Omental fat pad (tissue), 3 donors: ENCODE measurements at regions not wholly inside any gene's neighbourhood (a gene's known extent, or its start where the extent isn't known, plus 50 kb on each side); places are given as distances from the start of the nearest gene placed in this dataset.

Source experiments
- ATAC-seq: fragments of 150-250 bp; one replicate; pipeline ENCODE4 v1.9.1; 2016; ENCODE audit warnings: mild to moderate bottlenecking, moderate library complexity; ENCODE audit not compliant: low FRiP score
- DNase-seq: peaks from one replicate; pipeline ENCODE4 v3.0.0-alpha.2; 2019; ENCODE audit warnings: low spot score
- TF ChIP-seq, protein P1 (sequence below), 3 donors: fragments of 450-650 bp; IDR thresholded peaks; one replicate each; pipeline ENCODE4 v1.5.1; 2016 to 2017; ENCODE audit warnings: antibody characterized with exemption in 3 of 3, mild to moderate bottlenecking in 3 of 3, moderate library complexity in 2 of 3

GRCh38 chr7:10727636-10728035 lies 246.0 kb upstream of the PHF14 start:
- TF ChIP-seq, protein P1, sequence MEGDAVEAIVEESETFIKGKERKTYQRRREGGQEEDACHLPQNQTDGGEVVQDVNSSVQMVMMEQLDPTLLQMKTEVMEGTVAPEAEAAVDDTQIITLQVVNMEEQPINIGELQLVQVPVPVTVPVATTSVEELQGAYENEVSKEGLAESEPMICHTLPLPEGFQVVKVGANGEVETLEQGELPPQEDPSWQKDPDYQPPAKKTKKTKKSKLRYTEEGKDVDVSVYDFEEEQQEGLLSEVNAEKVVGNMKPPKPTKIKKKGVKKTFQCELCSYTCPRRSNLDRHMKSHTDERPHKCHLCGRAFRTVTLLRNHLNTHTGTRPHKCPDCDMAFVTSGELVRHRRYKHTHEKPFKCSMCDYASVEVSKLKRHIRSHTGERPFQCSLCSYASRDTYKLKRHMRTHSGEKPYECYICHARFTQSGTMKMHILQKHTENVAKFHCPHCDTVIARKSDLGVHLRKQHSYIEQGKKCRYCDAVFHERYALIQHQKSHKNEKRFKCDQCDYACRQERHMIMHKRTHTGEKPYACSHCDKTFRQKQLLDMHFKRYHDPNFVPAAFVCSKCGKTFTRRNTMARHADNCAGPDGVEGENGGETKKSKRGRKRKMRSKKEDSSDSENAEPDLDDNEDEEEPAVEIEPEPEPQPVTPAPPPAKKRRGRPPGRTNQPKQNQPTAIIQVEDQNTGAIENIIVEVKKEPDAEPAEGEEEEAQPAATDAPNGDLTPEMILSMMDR (IDR thresholded peaks at IDR 0.05), result no peak
- ATAC-seq (no peak), DNase-seq (no peak)

DNA sequence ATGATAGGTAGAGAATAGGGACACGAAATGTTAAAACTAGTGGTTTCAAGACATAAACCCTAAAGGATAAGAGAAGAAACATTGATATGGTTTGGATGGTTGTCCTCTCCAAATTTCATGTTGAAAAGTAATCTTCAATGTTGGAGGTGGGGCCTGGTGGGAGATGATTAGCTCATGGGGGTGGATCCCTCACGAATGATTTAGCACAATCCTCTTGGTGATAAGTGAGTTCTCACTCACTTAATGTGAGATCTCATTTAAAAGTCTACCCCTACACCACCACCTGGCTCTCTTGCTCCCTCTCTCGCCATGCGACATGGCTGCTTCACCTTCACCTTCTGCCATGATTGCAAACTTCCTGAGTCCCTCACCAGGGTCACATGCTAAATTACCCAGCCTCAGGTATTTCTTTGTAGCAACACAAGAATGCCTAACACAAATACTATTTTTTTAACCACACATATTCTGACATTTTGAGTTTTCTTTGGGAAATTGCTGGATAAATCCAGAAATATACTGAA lies 242.4 kb upstream of the PHF14 start:
- TF ChIP-seq, protein P1 (IDR thresholded peaks at IDR 0.05), result no peak
- DNase-seq (no peak), ATAC-seq (no peak)

- ATAC-seq (no peak), DNase-seq (no peak)
- TF ChIP-seq, protein P1 (IDR thresholded peaks at IDR 0.05), result no peak
Observed at GRCh38 chr7:10733747-10734146, 239.9 kb upstream of the PHF14 start.

- TF ChIP-seq, protein P1 (IDR thresholded peaks at IDR 0.05), result no peak
- ATAC-seq (no peak), DNase-seq (no peak)
Observed at GRCh38 chr7:10734595-10734994, 239.1 kb upstream of the PHF14 start.

DNA sequence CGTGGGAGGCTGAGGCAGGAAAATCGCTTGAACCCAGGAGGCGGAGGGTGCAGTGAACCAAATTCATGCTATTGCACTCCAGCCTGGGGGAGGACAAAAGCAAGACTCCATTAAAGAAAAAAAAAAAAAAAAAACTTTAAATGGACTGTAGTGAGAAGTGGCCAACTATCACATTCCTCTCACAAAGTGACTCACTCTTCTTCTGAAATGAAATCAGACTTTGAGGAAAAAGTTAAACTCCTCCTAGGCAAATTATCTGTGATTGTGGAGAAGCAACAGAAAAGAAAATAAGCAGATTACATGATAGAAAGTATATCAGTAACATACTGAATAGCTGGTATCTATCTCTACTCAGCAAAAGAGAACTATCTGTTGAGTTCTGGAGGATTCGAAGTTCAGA lies 234.3 kb upstream of the PHF14 start:
- DNase-seq (no peak), ATAC-seq (no peak)
- TF ChIP-seq, protein P1 (IDR thresholded peaks at IDR 0.05), result no peak

- DNase-seq, result no peak
- TF ChIP-seq, protein P1 (IDR thresholded peaks at IDR 0.05), result no peak
- no peak for ATAC-seq
Observed at GRCh38 chr7:10740805-10741204, 232.9 kb upstream of the PHF14 start.

DNA sequence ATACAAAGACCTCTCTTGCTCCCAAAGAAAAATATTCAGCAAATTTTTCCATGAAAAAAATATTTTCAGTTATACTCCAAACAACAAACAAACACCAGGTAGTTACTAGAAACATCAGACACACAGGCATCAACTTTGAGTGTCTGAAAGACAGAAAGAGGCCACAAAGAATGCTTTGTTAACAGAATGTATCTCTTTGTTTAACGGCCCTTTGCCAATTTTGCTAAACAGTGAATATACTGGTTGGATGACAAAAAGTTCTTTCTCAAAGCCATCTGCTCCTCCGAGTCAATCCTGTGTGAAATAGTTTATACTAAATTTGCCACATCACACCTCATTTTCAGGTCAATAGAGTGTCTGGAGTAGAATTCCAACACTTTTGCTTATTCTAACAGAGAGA lies 216.7 kb upstream of the PHF14 start:
- DNase-seq (no peak), ATAC-seq (no peak)
- TF ChIP-seq, protein P1 (IDR thresholded peaks at IDR 0.05), result no peak
